C4-2B (cell line): ENCODE measurements at regions not wholly inside any gene's neighbourhood (a gene's known extent, or its start where the extent isn't known, plus 50 kb on each side); places are given as distances from the start of the nearest gene placed in this dataset.
"Not testable (repeated sequence)": the region's sequence is repeated elsewhere in the genome, so short reads cannot be mapped to it uniquely, and the experiment has no call there.

Source experiments
- ZFX ChIP-seq: fragments of 450-650 bp; IDR thresholded peaks from 2 replicates; pipeline ENCODE4 v1.6.1; 2017
- TF ChIP-seq, protein P1 (sequence below): fragments of 450-650 bp; conservative IDR thresholded peaks from 2 replicates; pipeline ENCODE4 v1.5.1; 2017; ENCODE audit warnings: mild to moderate bottlenecking

DNA sequence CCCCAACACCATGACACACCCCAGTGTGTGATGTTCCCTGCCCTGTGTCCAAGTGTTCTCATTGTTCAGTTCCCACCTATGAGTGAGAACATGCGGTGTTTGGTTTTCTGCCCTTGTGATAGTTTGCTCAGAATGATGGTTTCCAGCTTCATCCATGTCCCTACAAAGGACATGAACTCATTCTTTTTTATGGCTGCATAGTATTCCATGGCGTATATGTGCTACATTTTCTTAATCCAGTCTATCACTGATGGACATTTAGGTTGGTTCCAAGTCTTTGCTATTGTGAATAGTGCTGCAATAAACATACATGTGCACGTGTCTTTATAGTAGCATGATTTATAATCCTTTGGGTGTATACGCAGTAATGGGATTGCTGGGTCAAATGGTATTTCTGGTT, 131.6 kb upstream of the CALCR start:
- TF ChIP-seq, protein P1, sequence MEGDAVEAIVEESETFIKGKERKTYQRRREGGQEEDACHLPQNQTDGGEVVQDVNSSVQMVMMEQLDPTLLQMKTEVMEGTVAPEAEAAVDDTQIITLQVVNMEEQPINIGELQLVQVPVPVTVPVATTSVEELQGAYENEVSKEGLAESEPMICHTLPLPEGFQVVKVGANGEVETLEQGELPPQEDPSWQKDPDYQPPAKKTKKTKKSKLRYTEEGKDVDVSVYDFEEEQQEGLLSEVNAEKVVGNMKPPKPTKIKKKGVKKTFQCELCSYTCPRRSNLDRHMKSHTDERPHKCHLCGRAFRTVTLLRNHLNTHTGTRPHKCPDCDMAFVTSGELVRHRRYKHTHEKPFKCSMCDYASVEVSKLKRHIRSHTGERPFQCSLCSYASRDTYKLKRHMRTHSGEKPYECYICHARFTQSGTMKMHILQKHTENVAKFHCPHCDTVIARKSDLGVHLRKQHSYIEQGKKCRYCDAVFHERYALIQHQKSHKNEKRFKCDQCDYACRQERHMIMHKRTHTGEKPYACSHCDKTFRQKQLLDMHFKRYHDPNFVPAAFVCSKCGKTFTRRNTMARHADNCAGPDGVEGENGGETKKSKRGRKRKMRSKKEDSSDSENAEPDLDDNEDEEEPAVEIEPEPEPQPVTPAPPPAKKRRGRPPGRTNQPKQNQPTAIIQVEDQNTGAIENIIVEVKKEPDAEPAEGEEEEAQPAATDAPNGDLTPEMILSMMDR = not testable (repeated sequence)
- not testable (repeated sequence) for TF ChIP-seq ZFX
